HEK293 (cell line): ENCODE measurements at regions not wholly inside any gene's neighbourhood (a gene's known extent, or its start where the extent isn't known, plus 50 kb on each side); places are given as distances from the start of the nearest gene placed in this dataset.

Experiments
- CTCF ChIA-PET: fragments of 350-600 bp; formaldehyde crosslinking; extraction: SDS; loops from one replicate; lab custom pipeline; 2021; ENCODE audit warnings: antibody characterized with exemption; lab: Yijun Ruan, JAX
- POLR2A ChIA-PET: fragments of 300-600 bp; formaldehyde crosslinking; extraction: SDS; loops from one replicate; lab custom pipeline; 2020; ENCODE audit warnings: antibody characterized with exemption, inconsistent platforms; lab: Yijun Ruan, JAX
- H3K27ac ChIP-seq: fragments of 200-500 bp; sonication (Bioruptor generic); 2 replicates; pipeline ENCODE4 v1.5.1; 2014; ENCODE audit warnings: low read depth, low read length, control low read depth, inconsistent platforms; ENCODE audit errors: extremely low read depth
- H3K36me3 ChIP-seq, 2 experiments: fragments of 200-500 bp in 1 of 2; sonication (Bioruptor generic) in 1 of 2; 1 replicate in 1 of 2; 2 replicates in 1 of 2; pipeline ENCODE4 v1.5.1; 2014 to 2017; ENCODE audit warnings: inconsistent platforms in 2 of 2, low read length in 2 of 2; ENCODE audit not compliant: control insufficient read depth in 2 of 2, insufficient read depth in 1 of 2
- H3K4me1 ChIP-seq: fragments of 200-500 bp; sonication (Bioruptor generic); 2 replicates; pipeline ENCODE4 v1.5.1; 2014; ENCODE audit warnings: mild to moderate bottlenecking, low read length, inconsistent platforms; ENCODE audit not compliant: control insufficient read depth, insufficient read depth
- H3K4me3 ChIP-seq: 2 replicates; pipeline ENCODE4 v1.5.1; 2011; ENCODE audit warnings: low read depth, mild to moderate bottlenecking, control low read depth, low read length, moderate library complexity
- H3K9me3 ChIP-seq: fragments of 200-500 bp; sonication (Bioruptor generic); 2 replicates; pipeline ENCODE4 v1.5.1; 2014; ENCODE audit warnings: low read depth, low read length, inconsistent platforms; ENCODE audit not compliant: control insufficient read depth, insufficient read depth
- HOXD13 ChIP-seq: sonication (generic); formaldehyde crosslinking; IDR thresholded peaks from 2 replicates; pipeline ENCODE4 v1.8.0; 2022; ENCODE audit warnings: missing genetic modification reagents, borderline replicate concordance
- KLF1 ChIP-seq: fragments of 450-650 bp; formaldehyde crosslinking; IDR thresholded peaks from 2 replicates; pipeline ENCODE4 v1.5.1; 2016; ENCODE audit warnings: missing biosample characterization, missing genetic modification characterization
- SCRT2 ChIP-seq: fragments of 450-650 bp; formaldehyde crosslinking; IDR thresholded peaks from 2 replicates; pipeline ENCODE4 v1.5.1; 2016; ENCODE audit warnings: missing biosample characterization, missing genetic modification characterization
- SETDB1 ChIP-seq: IDR thresholded peaks from one replicate; pipeline ENCODE4 v1.6.1; 2017; ENCODE audit warnings: mild to moderate bottlenecking, low read length, moderate library complexity, mixed read lengths; ENCODE audit not compliant: insufficient read length
- SP2 ChIP-seq: fragments of 450-650 bp; formaldehyde crosslinking; IDR thresholded peaks from 2 replicates; pipeline ENCODE4 v1.5.1; 2016; ENCODE audit warnings: missing biosample characterization, missing genetic modification characterization
- TRIM28 ChIP-seq: IDR thresholded peaks from 2 replicates; pipeline ENCODE4 v1.6.1; 2011; ENCODE audit warnings: low read length, control low read depth, borderline replicate concordance
- ZBTB20 ChIP-seq: fragments of 450-650 bp; formaldehyde crosslinking; IDR thresholded peaks from 2 replicates; pipeline ENCODE4 v1.5.1; 2016; ENCODE audit warnings: missing biosample characterization, missing genetic modification characterization
- ZBTB21 ChIP-seq: fragments of 450-650 bp; formaldehyde crosslinking; IDR thresholded peaks from 2 replicates; pipeline ENCODE4 v1.5.1; 2017; ENCODE audit warnings: missing biosample characterization, missing genetic modification characterization
- ZFP3 ChIP-seq: fragments of 450-650 bp; formaldehyde crosslinking; IDR thresholded peaks from 2 replicates; pipeline ENCODE4 v1.5.1; 2016; ENCODE audit warnings: low read depth, missing biosample characterization, missing genetic modification characterization
- ZNF148 ChIP-seq: fragments of 450-650 bp; formaldehyde crosslinking; IDR thresholded peaks from 2 replicates; pipeline ENCODE4 v1.5.0; 2017; ENCODE audit warnings: missing biosample characterization, missing genetic modification characterization, borderline replicate concordance
- ZNF19 ChIP-seq: fragments of 450-650 bp; formaldehyde crosslinking; IDR thresholded peaks from 2 replicates; pipeline ENCODE4; 2016; ENCODE audit warnings: missing biosample characterization, missing genetic modification characterization, low read depth
- ZNF221 ChIP-seq: fragments of 450-650 bp; formaldehyde crosslinking; IDR thresholded peaks from 2 replicates; pipeline ENCODE4 v1.5.1; 2017; ENCODE audit warnings: missing biosample characterization, missing genetic modification characterization, borderline replicate concordance
- ZNF26 ChIP-seq: fragments of 450-650 bp; formaldehyde crosslinking; IDR thresholded peaks from 2 replicates; pipeline ENCODE4 v1.5.1; 2016; ENCODE audit warnings: missing biosample characterization, missing genetic modification characterization
- ZNF266 ChIP-seq: fragments of 450-650 bp; formaldehyde crosslinking; IDR thresholded peaks from 2 replicates; pipeline ENCODE4 v1.5.1; 2016; ENCODE audit warnings: missing biosample characterization, missing genetic modification characterization, low read depth
- ZNF48 ChIP-seq: fragments of 450-650 bp; formaldehyde crosslinking; IDR thresholded peaks from 2 replicates; pipeline ENCODE4 v1.5.1; 2016; ENCODE audit warnings: missing biosample characterization, missing genetic modification characterization
- ZNF510 ChIP-seq: fragments of 450-650 bp; formaldehyde crosslinking; IDR thresholded peaks from 2 replicates; pipeline ENCODE4 v1.5.1; 2018; ENCODE audit warnings: mild to moderate bottlenecking, missing genetic modification characterization, missing biosample characterization; ENCODE audit not compliant: insufficient replicate concordance
- ZNF548 ChIP-seq: fragments of 450-650 bp; formaldehyde crosslinking; IDR thresholded peaks from 2 replicates; pipeline ENCODE4 v1.5.1; 2016; ENCODE audit warnings: missing biosample characterization, missing genetic modification characterization
- ZNF692 ChIP-seq: fragments of 450-650 bp; formaldehyde crosslinking; IDR thresholded peaks from 2 replicates; pipeline ENCODE4 v1.5.1; 2016; ENCODE audit warnings: missing biosample characterization, missing genetic modification characterization
- ZNF843 ChIP-seq: fragments of 450-650 bp; formaldehyde crosslinking; IDR thresholded peaks from 2 replicates; pipeline ENCODE4 v1.5.1; 2016; ENCODE audit warnings: missing biosample characterization, missing genetic modification characterization

GRCh38 chr7:46230298-46230989, 309.4 kb upstream of the IGFBP3 start (continued):
- TF ChIP-seq ZFP3 (tag by site-specific recombination) (no peak), ZNF692 (no peak), ZNF19 (tag by site-specific recombination) (no peak)

- H3K4me1 ChIP-seq, result no peaks in the 10 kb centered on the region
- no peak overlapping the region for H3K4me3 ChIP-seq
- CTCF ChIA-PET, result no interaction called here
- H3K27ac ChIP-seq, result no peak overlapping the region
- POLR2A ChIA-PET, result no interaction called here
- TF ChIP-seq ZBTB21 (tag by site-specific recombination) (peak; percentile 41; the same call in 1 of the 2 replicates), SETDB1 (peak; percentile 15), ZNF26 (no peak)
- H3K36me3 ChIP-seq, result no peaks in the 10 kb centered on the region
- H3K9me3 ChIP-seq, result no peaks in the 10 kb centered on the region
These were observed 308.3 kb upstream of the IGFBP3 start for GRCh38 chr7:46229409-46229808.

- ChIA-PET CTCF (no interaction called here), POLR2A (no interaction called here)
- TF ChIP-seq ZBTB20 (tag by site-specific recombination) (no peak), ZNF266 (tag by site-specific recombination) (no peak), KLF1 (tag by site-specific recombination) (no peak), ZNF843 (no peak), ZNF221 (tag by site-specific recombination) (no peak), SP2 (tag by site-specific recombination) (no peak), TRIM28 (no peak), HOXD13 (CRISPR knock-in tag) (no peak), ZNF548 (tag by site-specific recombination) (no peak), ZNF510 (tag by site-specific recombination) (no peak), ZNF48 (tag by site-specific recombination) (no peak), ZNF148 (tag by site-specific recombination) (no peak), SCRT2 (tag by site-specific recombination) (no peak)
These were observed 305.8 kb upstream of the IGFBP3 start for GRCh38 chr7:46226860-46227259.

More at GRCh38 chr7:46226860-46227259, 305.8 kb upstream of the IGFBP3 start:
- no peak overlapping the region for H3K4me3 ChIP-seq
- no peaks in the 10 kb centered on the region for H3K9me3 ChIP-seq
- H3K36me3 ChIP-seq, result no peaks in the 10 kb centered on the region
- H3K27ac ChIP-seq, result no peak overlapping the region
- H3K4me1 ChIP-seq, result no peaks in the 10 kb centered on the region
